Keratinocyte (primary cell): ENCODE measurements at regions not wholly inside any gene's neighbourhood (a gene's known extent, or its start where the extent isn't known, plus 50 kb on each side); places are given as distances from the start of the nearest gene placed in this dataset.

Experiments
- DNase-seq: peaks from one replicate; pipeline ENCODE4 v3.0.0-alpha.2; 2011; ENCODE audit warnings: low read depth, missing footprints, low spot score
- FAIRE-seq: peaks from 2 replicates; lab custom pipeline; 2011; peaks lifted over from hg19 to GRCh38; lab: Jason Lieb, UNC
- H2AFZ ChIP-seq: 2 replicates; pipeline ENCODE4 v1.6.0; 2012; ENCODE audit warnings: low read length, control low read depth, inconsistent platforms; ENCODE audit not compliant: control insufficient read depth
- H3K27ac ChIP-seq: 2 replicates; pipeline ENCODE4 v1.5.1; 2011; ENCODE audit warnings: low read length; ENCODE audit not compliant: control insufficient read depth, insufficient read depth
- H3K27me3 ChIP-seq: 3 replicates; pipeline ENCODE4 v1.6.0; 2011; ENCODE audit warnings: low read length; ENCODE audit not compliant: control insufficient read depth, insufficient read depth; ENCODE audit errors: extremely low read depth
- H3K36me3 ChIP-seq, 2 experiments: 2 replicates in 1 of 2; 3 replicates in 1 of 2; pipeline ENCODE4 v1.5.1; 2011; ENCODE audit warnings: low read length in 2 of 2, mild to moderate bottlenecking in 1 of 2; ENCODE audit not compliant: control insufficient read depth in 2 of 2, insufficient read depth in 2 of 2; ENCODE audit errors: extremely low read depth in 1 of 2
- H3K4me1 ChIP-seq: 3 replicates; pipeline ENCODE4 v1.5.1; 2011; ENCODE audit warnings: low read length; ENCODE audit not compliant: control insufficient read depth, insufficient read depth; ENCODE audit errors: extremely low read depth
- H3K4me2 ChIP-seq: 3 replicates; pipeline ENCODE4 v1.6.0; 2011; ENCODE audit warnings: low read depth, low read length; ENCODE audit not compliant: control insufficient read depth, insufficient read depth; ENCODE audit errors: extremely low read depth
- H3K4me3 ChIP-seq, 3 experiments: fragments of 200-600 bp in 1 of 3; sonication (generic) in 1 of 3; 2 replicates in 2 of 3; 3 replicates in 1 of 3; pipeline ENCODE4 v1.5.1; 2011 to 2016; ENCODE audit warnings: low read length in 3 of 3, mild to moderate bottlenecking in 3 of 3, control low read depth in 2 of 3, inconsistent platforms in 1 of 3, low read depth in 1 of 3, mixed read lengths in 1 of 3, mixed run types in 1 of 3, moderate library complexity in 1 of 3; ENCODE audit not compliant: control insufficient read depth in 2 of 3, insufficient read depth in 2 of 3; ENCODE audit errors: extremely low read depth in 1 of 3
- H3K79me2 ChIP-seq: 2 replicates; pipeline ENCODE4 v1.6.0; 2012; ENCODE audit warnings: low read length; ENCODE audit not compliant: control insufficient read depth, insufficient read depth
- H3K9ac ChIP-seq: 3 replicates; pipeline ENCODE4 v1.6.0; 2011; ENCODE audit warnings: low read length; ENCODE audit not compliant: control insufficient read depth, insufficient read depth; ENCODE audit errors: extremely low read depth
- H3K9me1 ChIP-seq: 3 replicates; pipeline ENCODE4 v1.6.0; 2011; ENCODE audit warnings: low read length; ENCODE audit not compliant: control insufficient read depth, insufficient read depth; ENCODE audit errors: extremely low read depth
- H3K9me3 ChIP-seq: 2 replicates; pipeline ENCODE4 v1.5.1; 2012; ENCODE audit warnings: low read depth, low read length; ENCODE audit not compliant: control insufficient read depth
- H4K20me1 ChIP-seq: 3 replicates; pipeline ENCODE4 v1.6.0; 2011; ENCODE audit warnings: low read length; ENCODE audit not compliant: control insufficient read depth, insufficient read depth; ENCODE audit errors: extremely low read depth
- EZH2 ChIP-seq: IDR thresholded peaks from one replicate; pipeline ENCODE4 v1.6.1; 2012; ENCODE audit warnings: inconsistent platforms, mild to moderate bottlenecking, low read length, moderate library complexity
- dilution Hi-C: fragments of 300-500 bp; cut with MboI; formaldehyde crosslinking; loops from one replicate; pipeline ENCODE4 v1.7.0; 2020; ENCODE audit warnings: low sequenced_read_pairs; ENCODE audit not compliant: extremely low pct_ligation_motif_present
- TF ChIP-seq, protein P1 (sequence below), 3 experiments: IDR thresholded peaks in 1 of 3; conservative IDR thresholded peaks in 1 of 3; optimal IDR thresholded peaks in 1 of 3; 2 replicates in 2 of 3; 3 replicates in 1 of 3; pipeline versions ENCODE3 to v1.5.1; 2011; ENCODE audit warnings: low read length in 3 of 3, mild to moderate bottlenecking in 3 of 3, moderate library complexity in 2 of 3, control low read depth in 1 of 3, inconsistent platforms in 1 of 3; ENCODE audit not compliant: insufficient read depth in 2 of 3; ENCODE audit errors: extremely low read depth in 1 of 3

DNA sequence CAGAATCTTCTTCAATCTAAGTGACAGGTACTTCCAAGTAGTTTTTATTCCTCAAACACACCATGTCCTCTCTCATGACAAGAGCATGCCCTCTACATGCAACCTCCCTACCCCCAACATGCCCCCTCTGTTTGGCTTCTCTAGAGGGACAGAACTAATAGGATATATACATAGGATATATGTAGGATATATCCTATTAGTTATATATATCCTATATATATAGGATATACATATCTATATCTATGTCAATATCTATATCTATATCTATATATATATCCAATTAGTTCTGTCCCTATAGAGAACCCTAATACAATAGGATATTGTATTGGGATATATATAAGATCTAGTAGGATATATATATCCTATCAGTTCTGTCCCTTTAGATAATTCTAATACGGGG lies 701.9 kb upstream of the MIR17HG start:
- no peak for FAIRE-seq
- TF ChIP-seq, protein P1, sequence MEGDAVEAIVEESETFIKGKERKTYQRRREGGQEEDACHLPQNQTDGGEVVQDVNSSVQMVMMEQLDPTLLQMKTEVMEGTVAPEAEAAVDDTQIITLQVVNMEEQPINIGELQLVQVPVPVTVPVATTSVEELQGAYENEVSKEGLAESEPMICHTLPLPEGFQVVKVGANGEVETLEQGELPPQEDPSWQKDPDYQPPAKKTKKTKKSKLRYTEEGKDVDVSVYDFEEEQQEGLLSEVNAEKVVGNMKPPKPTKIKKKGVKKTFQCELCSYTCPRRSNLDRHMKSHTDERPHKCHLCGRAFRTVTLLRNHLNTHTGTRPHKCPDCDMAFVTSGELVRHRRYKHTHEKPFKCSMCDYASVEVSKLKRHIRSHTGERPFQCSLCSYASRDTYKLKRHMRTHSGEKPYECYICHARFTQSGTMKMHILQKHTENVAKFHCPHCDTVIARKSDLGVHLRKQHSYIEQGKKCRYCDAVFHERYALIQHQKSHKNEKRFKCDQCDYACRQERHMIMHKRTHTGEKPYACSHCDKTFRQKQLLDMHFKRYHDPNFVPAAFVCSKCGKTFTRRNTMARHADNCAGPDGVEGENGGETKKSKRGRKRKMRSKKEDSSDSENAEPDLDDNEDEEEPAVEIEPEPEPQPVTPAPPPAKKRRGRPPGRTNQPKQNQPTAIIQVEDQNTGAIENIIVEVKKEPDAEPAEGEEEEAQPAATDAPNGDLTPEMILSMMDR (optimal IDR thresholded peaks at IDR 0.05 in 1 of 3, IDR thresholded peaks at IDR 0.05 in 1 of 3, conservative IDR thresholded peaks at IDR 0.05 in 1 of 3; ENCODE audit: extremely low read depth in 1 of 3, insufficient read depth in 2 of 3, low read length in 3 of 3), result no peak
- no peak for TF ChIP-seq EZH2
- dilution Hi-C loops, result no loop called here

DNA sequence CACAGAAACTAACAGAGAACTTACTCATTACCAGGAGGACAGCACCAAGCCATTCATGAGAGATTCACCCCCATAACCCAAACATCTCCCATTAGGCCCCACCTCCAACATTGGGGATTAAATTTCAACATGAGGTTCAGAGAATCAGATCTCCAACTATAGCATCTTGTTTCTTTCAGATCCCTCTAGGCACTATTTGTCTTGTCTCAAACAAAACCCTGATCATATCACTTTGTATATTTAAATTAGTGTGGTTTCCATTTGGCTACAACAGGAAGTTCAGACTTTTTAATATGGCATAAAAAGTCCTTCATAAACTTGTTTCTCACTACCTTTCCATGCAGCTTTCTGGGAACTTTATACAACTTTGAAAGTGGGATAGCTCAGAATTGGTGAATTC lies 699.0 kb upstream of the MIR17HG start:
- no peaks in the 10 kb centered on the region for H3K36me3 ChIP-seq
- H3K4me2 ChIP-seq, result no peak overlapping the region
- no peak overlapping the region for H3K4me3 ChIP-seq
- TF ChIP-seq, protein P1 (optimal IDR thresholded peaks at IDR 0.05 in 1 of 3, IDR thresholded peaks at IDR 0.05 in 1 of 3, conservative IDR thresholded peaks at IDR 0.05 in 1 of 3; ENCODE audit: extremely low read depth in 1 of 3, insufficient read depth in 2 of 3, low read length in 3 of 3), result no peak
- TF ChIP-seq EZH2, result no peak
- no peak overlapping the region for H3K27ac ChIP-seq
- DNase-seq (no peak), FAIRE-seq (no peak)
- no peaks in the 10 kb centered on the region for H3K9me3 ChIP-seq
- H3K4me1 ChIP-seq, result no peaks in the 10 kb centered on the region
- no peak overlapping the region for H3K9ac ChIP-seq
- dilution Hi-C loops, result no loop called here
- H3K27me3 ChIP-seq, result no peaks in the 10 kb centered on the region
- no peaks in the 10 kb centered on the region for H4K20me1 ChIP-seq
- H3K79me2 ChIP-seq, result no peaks in the 10 kb centered on the region
- no peak overlapping the region for H2AFZ ChIP-seq
- H3K9me1 ChIP-seq, result no peaks in the 10 kb centered on the region

More for the DNA sequence above, 701.9 kb upstream of the MIR17HG start:
- H3K79me2 ChIP-seq, result no peaks in the 10 kb centered on the region
- H3K36me3 ChIP-seq, result no peaks in the 10 kb centered on the region
- H3K9me1 ChIP-seq, result no peaks in the 10 kb centered on the region
- H3K4me2 ChIP-seq, result no peak overlapping the region
- H3K4me3 ChIP-seq, result no peak overlapping the region
- H3K9ac ChIP-seq, result no peak overlapping the region
- H3K27me3 ChIP-seq, result no peaks in the 10 kb centered on the region
- H4K20me1 ChIP-seq, result no peaks in the 10 kb centered on the region
- H3K9me3 ChIP-seq, result no peaks in the 10 kb centered on the region
- H2AFZ ChIP-seq, result no peak overlapping the region
- no peak overlapping the region for H3K27ac ChIP-seq
- no peak for DNase-seq
- peaks cover 3% of the 10 kb centered on the region for H3K4me1 ChIP-seq
